CD4-positive, alpha-beta memory T cell (primary cell): ENCODE measurements at regions not wholly inside any gene's neighbourhood (a gene's known extent, or its start where the extent isn't known, plus 50 kb on each side); places are given as distances from the start of the nearest gene placed in this dataset.

Source experiments
- CTCF ChIA-PET: fragments of 350-600 bp; sonication (Branson Sonifier 250); formaldehyde crosslinking; loops from one replicate; lab custom pipeline; 2021; ENCODE audit warnings: inconsistent platforms; ENCODE audit not compliant: partially characterized antibody; lab: Charles Lee
- POLR2A ChIA-PET: fragments of 350-600 bp; sonication (Branson Sonifier 250); formaldehyde crosslinking; loops from one replicate; lab custom pipeline; 2021; ENCODE audit not compliant: partially characterized antibody; lab: Charles Lee
- DNase-seq, 5 donors: peaks; one replicate each; pipeline versions ENCODE4 v3.0.0 to v3.0.0-alpha.2; 2020 to 2022; ENCODE audit warnings: mixed read lengths in 1 of 5
- H3K27ac ChIP-seq: one replicate; pipeline ENCODE4 v1.7.0; 2013; ENCODE audit warnings: low read depth, low read length
- H3K27me3 ChIP-seq: 2 replicates; pipeline ENCODE4 v1.7.0; 2013; ENCODE audit warnings: mild to moderate bottlenecking, low read length, moderate library complexity; ENCODE audit not compliant: insufficient read depth
- H3K36me3 ChIP-seq: 2 replicates; pipeline ENCODE4 v1.7.0; 2013; ENCODE audit warnings: mild to moderate bottlenecking, low read length, moderate library complexity; ENCODE audit not compliant: insufficient read depth
- H3K4me1 ChIP-seq: 2 replicates; pipeline ENCODE4 v1.7.0; 2013; ENCODE audit warnings: mild to moderate bottlenecking, low read length, moderate library complexity; ENCODE audit not compliant: insufficient read depth
- H3K4me3 ChIP-seq, 2 donors: one replicate each; pipeline ENCODE4 v1.7.0; 2013; ENCODE audit warnings: low read length in 2 of 2, mild to moderate bottlenecking in 1 of 2
- H3K9me3 ChIP-seq, 2 donors: one replicate each; pipeline ENCODE4 v1.7.0; 2013; ENCODE audit warnings: low read length in 2 of 2, control low read depth in 1 of 2; ENCODE audit not compliant: control insufficient read depth in 1 of 2
- H3K27ac Mint-ChIP-seq, 7 donors: one replicate each; pipeline ENCODE4 v1.8.0; 2020 to 2021; ENCODE audit warnings: mixed read lengths in 7 of 7, mild to moderate bottlenecking in 6 of 7, inconsistent platforms in 3 of 7, moderate library complexity in 3 of 7
- H3K27me3 Mint-ChIP-seq, 2 donors: one replicate each; pipeline ENCODE4 v1.8.0; 2020 to 2021; ENCODE audit warnings: mixed read lengths in 2 of 2
- H3K36me3 Mint-ChIP-seq, 2 donors: one replicate each; pipeline ENCODE4 v1.8.0; 2020 to 2021; ENCODE audit warnings: mixed read lengths in 2 of 2, inconsistent platforms in 1 of 2, mild to moderate bottlenecking in 1 of 2
- H3K4me1 Mint-ChIP-seq, 4 donors: one replicate each; pipeline ENCODE4 v1.8.0; 2020 to 2021; ENCODE audit warnings: mixed read lengths in 4 of 4, mild to moderate bottlenecking in 1 of 4
- H3K4me3 Mint-ChIP-seq, 8 donors: one replicate each; pipeline ENCODE4 v1.8.0; 2020 to 2021; ENCODE audit warnings: mixed read lengths in 8 of 8, mild to moderate bottlenecking in 7 of 8, moderate library complexity in 6 of 8, inconsistent platforms in 3 of 8
- H3K9me3 Mint-ChIP-seq, 8 donors: one replicate each; pipeline ENCODE4 v1.8.0; 2020 to 2021; ENCODE audit warnings: mixed read lengths in 8 of 8, mild to moderate bottlenecking in 5 of 8, inconsistent platforms in 3 of 8, moderate library complexity in 1 of 8
- intact Hi-C: fragments of 100-400 bp; cut with micrococcal nuclease; formaldehyde crosslinking; loops from one replicate; pipeline ENCODE4 v1.15.1; 2023

DNA sequence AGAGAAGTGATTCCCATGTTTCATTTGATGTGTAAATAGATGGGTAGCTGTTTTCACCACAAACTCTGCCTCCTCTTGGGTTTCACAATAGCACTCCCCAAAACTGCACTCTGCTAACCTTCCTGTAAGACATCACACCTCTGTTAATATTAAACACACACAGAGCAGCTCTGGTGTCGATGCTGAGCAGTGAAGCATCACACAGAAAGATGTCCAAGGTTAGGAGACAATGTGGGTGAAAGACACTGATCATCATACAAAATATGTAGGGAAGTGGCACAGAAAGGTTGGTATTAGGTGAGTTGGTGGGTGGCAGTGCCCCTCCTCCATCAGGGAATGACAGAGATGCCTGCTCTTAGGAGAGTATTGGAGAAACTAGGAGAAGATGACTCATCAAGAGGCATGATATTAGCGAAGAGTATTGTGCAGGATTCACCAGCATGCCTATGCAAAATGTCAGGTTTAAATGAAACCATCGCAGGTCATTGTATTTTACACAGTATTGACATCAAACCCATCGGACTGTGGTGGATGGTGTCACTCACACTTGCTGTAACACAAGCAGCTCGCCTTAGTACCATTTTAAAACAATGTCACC, 199.7 kb downstream of the TBXT start:
- no peaks in the 10 kb centered on the region for H3K27me3 ChIP-seq
- H3K4me3 ChIP-seq = no peak overlapping the region
- Mint-ChIP-seq H3K27ac (no peak overlapping the region), H3K4me1 (no peaks in the 10 kb centered on the region), H3K4me3 (no peak overlapping the region), H3K27me3 (peaks cover 9 to 11% of the 10 kb centered on the region in 2 donors), H3K36me3 (no peaks in the 10 kb centered on the region), H3K9me3 (peaks cover 0 to 3% (median 0%) of the 10 kb centered on the region in 8 donors)
- no peak overlapping the region for H3K27ac ChIP-seq
- no peaks in the 10 kb centered on the region for H3K4me1 ChIP-seq
- ChIA-PET CTCF (no interaction called here), POLR2A (no interaction called here)
- no peak for DNase-seq
- no peaks in the 10 kb centered on the region for H3K36me3 ChIP-seq
- intact Hi-C loops = no loop called here
- no peaks in the 10 kb centered on the region for H3K9me3 ChIP-seq

DNA sequence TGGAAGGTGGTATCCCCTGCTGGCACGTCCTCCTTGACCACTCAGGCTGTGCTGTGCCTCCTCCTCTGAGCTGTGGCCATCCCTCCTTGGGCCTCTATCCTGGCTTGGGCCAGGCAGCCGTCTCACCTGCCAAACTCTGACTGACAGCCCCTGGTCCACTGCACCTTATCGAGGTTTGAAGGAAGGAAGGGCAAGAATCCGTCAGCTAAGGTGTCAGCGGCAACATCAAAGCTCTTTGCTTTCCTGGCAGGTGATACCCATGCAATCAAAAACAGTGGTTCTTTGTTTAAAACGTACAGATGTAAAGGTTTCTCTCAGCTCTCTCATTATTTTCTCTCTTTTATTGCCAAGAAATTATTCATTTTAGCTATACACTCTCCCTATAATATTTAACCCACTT, 203.9 kb downstream of the TBXT start:
- H3K36me3 ChIP-seq = no peaks in the 10 kb centered on the region
- H3K4me3 Mint-ChIP-seq = no peak overlapping the region
- POLR2A ChIA-PET = no interaction called here
- H3K4me1 ChIP-seq = no peaks in the 10 kb centered on the region
- no peaks in the 10 kb centered on the region for H3K4me1 Mint-ChIP-seq
- intact Hi-C loops = no loop called here
- H3K36me3 Mint-ChIP-seq = no peaks in the 10 kb centered on the region
- no peaks in the 10 kb centered on the region for H3K9me3 Mint-ChIP-seq
- no peak overlapping the region for H3K27ac ChIP-seq
- CTCF ChIA-PET = no interaction called here
- H3K27ac Mint-ChIP-seq = no peak overlapping the region
- H3K27me3 ChIP-seq = no peaks in the 10 kb centered on the region
- H3K9me3 ChIP-seq = no peaks in the 10 kb centered on the region
- DNase-seq = no peak
- H3K4me3 ChIP-seq = no peak overlapping the region
- peaks cover 7 to 12% of the 10 kb centered on the region in 2 donors for H3K27me3 Mint-ChIP-seq

DNA sequence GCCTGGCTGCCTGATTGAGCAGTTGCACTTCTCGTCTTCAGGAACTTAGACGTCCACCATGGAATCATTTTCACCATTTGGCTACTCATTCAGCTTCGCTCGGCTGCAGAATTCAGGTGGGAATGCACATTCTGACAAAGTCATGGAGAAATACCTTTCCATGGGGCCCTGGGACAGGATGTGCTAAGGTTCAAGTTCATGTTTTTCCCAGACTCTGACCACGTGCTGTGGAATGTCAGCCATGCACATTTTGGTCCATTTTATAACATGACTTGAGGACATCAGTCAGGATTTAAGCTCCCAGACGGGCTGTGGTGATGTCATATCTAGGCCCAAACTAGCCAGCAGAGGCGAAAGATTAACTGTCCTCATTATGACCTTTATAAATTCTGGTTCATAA, 205.3 kb downstream of the TBXT start:
- ChIA-PET POLR2A (no interaction called here), CTCF (no interaction called here)
- no peak overlapping the region for H3K27ac ChIP-seq
- intact Hi-C loops = no loop called here
- no peak overlapping the region for H3K4me3 ChIP-seq
- Mint-ChIP-seq H3K27ac (no peak overlapping the region), H3K9me3 (peaks cover 0 to 2% (median 0%) of the 10 kb centered on the region in 8 donors), H3K4me1 (no peaks in the 10 kb centered on the region), H3K4me3 (no peak overlapping the region), H3K27me3 (peaks cover 7% of the 10 kb centered on the region in 2 donors), H3K36me3 (no peaks in the 10 kb centered on the region)
- no peaks in the 10 kb centered on the region for H3K4me1 ChIP-seq
- H3K27me3 ChIP-seq = no peaks in the 10 kb centered on the region
- H3K36me3 ChIP-seq = no peaks in the 10 kb centered on the region
- no peak for DNase-seq
- no peaks in the 10 kb centered on the region for H3K9me3 ChIP-seq

DNA sequence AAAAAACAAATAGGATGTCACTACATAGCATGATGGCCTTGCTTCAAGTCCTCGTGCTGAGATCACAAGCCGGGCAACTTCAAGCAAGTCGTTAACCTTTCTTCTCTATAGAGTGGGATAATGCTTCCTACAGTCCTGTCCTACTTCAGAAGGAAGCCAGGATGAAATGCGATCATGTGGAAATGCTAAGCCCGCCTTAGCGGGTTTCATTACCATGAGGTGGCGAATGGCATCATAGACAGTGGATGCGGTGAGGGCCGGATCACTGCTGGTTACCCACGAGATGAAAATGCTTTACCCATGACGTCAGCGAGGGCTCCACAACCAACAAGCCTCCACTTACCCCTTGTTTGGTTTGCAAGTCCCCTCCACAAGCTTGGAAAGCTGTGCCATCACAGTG, 206.4 kb downstream of the TBXT start:
- no peaks in the 10 kb centered on the region for H3K36me3 Mint-ChIP-seq

DNA sequence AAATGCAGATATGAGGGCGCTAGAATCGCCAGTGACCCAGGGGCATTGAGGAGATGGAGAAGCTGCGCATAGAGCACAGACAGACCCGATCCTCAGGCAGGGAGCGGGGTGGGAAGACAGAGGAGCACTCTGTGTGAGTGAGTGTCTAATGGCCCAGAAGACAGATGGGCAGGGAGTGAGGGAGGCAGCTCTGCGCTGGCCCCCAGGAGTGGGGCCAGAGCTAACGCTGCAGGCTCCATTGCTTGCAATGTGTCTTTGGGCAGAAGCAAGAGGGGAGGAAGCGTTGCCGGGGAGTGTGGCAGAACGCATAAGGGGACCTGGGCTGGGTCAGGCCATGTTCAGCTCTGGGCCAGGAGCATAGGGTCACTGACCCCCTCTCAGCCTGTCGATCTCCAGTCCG, 207.0 kb downstream of the TBXT start:
- no peak for DNase-seq
- Mint-ChIP-seq H3K4me1 (no peaks in the 10 kb centered on the region), H3K9me3 (peaks cover 0 to 2% (median 0%) of the 10 kb centered on the region in 8 donors), H3K36me3 (no peaks in the 10 kb centered on the region), H3K27me3 (peaks cover 4 to 7% of the 10 kb centered on the region in 2 donors), H3K4me3 (no peak overlapping the region), H3K27ac (no peak overlapping the region)
- intact Hi-C loops = no loop called here
- CTCF ChIA-PET = no interaction called here
- H3K27ac ChIP-seq = no peak overlapping the region
- no peaks in the 10 kb centered on the region for H3K9me3 ChIP-seq
- no peak overlapping the region for H3K4me3 ChIP-seq
- H3K4me1 ChIP-seq = no peaks in the 10 kb centered on the region
- POLR2A ChIA-PET = no interaction called here
- no peaks in the 10 kb centered on the region for H3K27me3 ChIP-seq
- H3K36me3 ChIP-seq = no peaks in the 10 kb centered on the region

More for the DNA sequence above, 206.4 kb downstream of the TBXT start:
- Histone ChIP-seq H3K27ac (no peak overlapping the region), H3K27me3 (no peaks in the 10 kb centered on the region), H3K9me3 (no peaks in the 10 kb centered on the region), H3K36me3 (no peaks in the 10 kb centered on the region), H3K4me1 (no peaks in the 10 kb centered on the region), H3K4me3 (no peak overlapping the region)
- intact Hi-C loops = no loop called here
- ChIA-PET CTCF (no interaction called here), POLR2A (no interaction called here)
- Mint-ChIP-seq H3K27me3 (peaks cover 5 to 7% of the 10 kb centered on the region in 2 donors), H3K4me1 (no peaks in the 10 kb centered on the region), H3K27ac (no peak overlapping the region), H3K4me3 (no peak overlapping the region), H3K9me3 (peaks cover 0 to 2% (median 0%) of the 10 kb centered on the region in 8 donors)
- DNase-seq = no peak

DNA sequence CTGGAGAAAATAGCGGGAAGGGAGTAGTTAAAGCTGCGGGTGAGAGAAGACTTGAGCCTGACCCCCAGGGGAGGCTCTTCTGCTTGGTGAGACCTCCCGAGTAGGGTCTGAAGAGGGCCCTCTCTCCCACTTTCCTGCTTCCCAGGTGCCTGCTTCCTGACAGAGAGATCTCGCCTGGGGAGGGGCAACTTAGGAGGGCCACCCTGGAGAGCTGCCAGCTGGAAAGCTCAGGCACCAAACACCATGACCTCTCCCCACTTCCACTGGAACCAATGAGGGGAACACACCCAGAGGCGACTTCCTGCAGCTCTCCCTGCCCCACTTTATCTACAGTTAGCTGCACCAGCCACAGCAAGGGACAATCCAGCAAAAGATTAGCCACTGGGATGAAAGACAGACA, 208.0 kb downstream of the TBXT start:
- DNase-seq = no peak
- Histone ChIP-seq H3K27me3 (no peaks in the 10 kb centered on the region), H3K9me3 (no peaks in the 10 kb centered on the region), H3K4me1 (no peaks in the 10 kb centered on the region), H3K27ac (no peak overlapping the region), H3K4me3 (no peak overlapping the region), H3K36me3 (no peaks in the 10 kb centered on the region)
- CTCF ChIA-PET = no interaction called here
- POLR2A ChIA-PET = no interaction called here
- intact Hi-C loops = no loop called here
- H3K27ac Mint-ChIP-seq = no peak overlapping the region
- H3K36me3 Mint-ChIP-seq = no peaks in the 10 kb centered on the region
- H3K27me3 Mint-ChIP-seq = peaks cover 5 to 6% of the 10 kb centered on the region in 2 donors
- no peak overlapping the region for H3K4me3 Mint-ChIP-seq
- H3K4me1 Mint-ChIP-seq = no peaks in the 10 kb centered on the region
- H3K9me3 Mint-ChIP-seq = peaks cover 0 to 3% (median 0%) of the 10 kb centered on the region in 8 donors

DNA sequence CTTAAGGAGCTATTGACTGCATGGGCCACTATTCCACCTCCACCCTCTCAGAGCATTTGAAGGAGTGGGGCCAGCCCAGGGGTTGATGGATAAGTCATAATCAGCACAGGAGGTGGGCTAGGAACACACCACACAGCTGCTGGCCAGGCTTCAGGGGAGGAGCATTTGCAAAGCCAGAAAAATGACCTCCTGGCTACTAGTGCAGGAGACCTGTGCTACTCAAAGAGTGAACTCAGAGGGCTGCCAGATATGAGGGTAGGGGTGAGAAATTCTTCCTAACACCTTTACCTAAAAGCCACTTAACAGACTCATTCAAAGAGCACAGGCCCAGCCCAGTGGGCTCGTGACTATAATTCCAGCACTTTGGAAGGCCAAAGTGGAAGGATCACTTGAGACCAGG, 210.8 kb downstream of the TBXT start:
- Mint-ChIP-seq H3K4me3 (no peak overlapping the region), H3K4me1 (no peaks in the 10 kb centered on the region), H3K9me3 (peaks cover 0 to 3% (median 0%) of the 10 kb centered on the region in 8 donors), H3K27ac (no peak overlapping the region), H3K36me3 (no peaks in the 10 kb centered on the region), H3K27me3 (peaks cover 6 to 7% of the 10 kb centered on the region in 2 donors)
- H3K4me3 ChIP-seq = no peak overlapping the region
- intact Hi-C loops = no loop called here
- ChIA-PET CTCF (no interaction called here), POLR2A (no interaction called here)
- no peak for DNase-seq
- H3K27ac ChIP-seq = no peak overlapping the region
- H3K9me3 ChIP-seq = no peaks in the 10 kb centered on the region
- H3K4me1 ChIP-seq = no peaks in the 10 kb centered on the region
- H3K36me3 ChIP-seq = no peaks in the 10 kb centered on the region
- no peaks in the 10 kb centered on the region for H3K27me3 ChIP-seq
